Activated CD4-positive, alpha-beta memory T cell treated with anti-CD3 and anti-CD28 coated beads for 36 hours (primary cell): ENCODE measurements at regions not wholly inside any gene's neighbourhood (a gene's known extent, or its start where the extent isn't known, plus 50 kb on each side); places are given as distances from the start of the nearest gene placed in this dataset.

Experiments
- CTCF ChIA-PET: fragments of 350-600 bp; sonication (Branson Sonifier 250); formaldehyde crosslinking; loops from one replicate; lab custom pipeline; 2021; ENCODE audit warnings: antibody characterized with exemption, inconsistent platforms; lab: Charles Lee
- POLR2A ChIA-PET: fragments of 350-600 bp; sonication (Branson Sonifier 250); formaldehyde crosslinking; loops from one replicate; lab custom pipeline; 2021; ENCODE audit warnings: antibody characterized with exemption; lab: Charles Lee
- DNase-seq: peaks from one replicate; pipeline ENCODE4 v3.0.0-alpha.2; 2020
- H3K27ac Mint-ChIP-seq: one replicate; pipeline ENCODE4 v1.8.0; 2021; ENCODE audit warnings: mixed read lengths
- H3K27me3 Mint-ChIP-seq: one replicate; pipeline ENCODE4 v1.8.0; 2021; ENCODE audit warnings: mixed read lengths
- H3K36me3 Mint-ChIP-seq: one replicate; pipeline ENCODE4 v1.8.0; 2021; ENCODE audit warnings: mixed read lengths
- H3K4me1 Mint-ChIP-seq: one replicate; pipeline ENCODE4 v1.8.0; 2021; ENCODE audit warnings: low read depth, mixed read lengths
- H3K4me3 Mint-ChIP-seq: one replicate; pipeline ENCODE4 v1.8.0; 2021; ENCODE audit warnings: mild to moderate bottlenecking, mixed read lengths
- H3K9me3 Mint-ChIP-seq: one replicate; pipeline ENCODE4 v1.8.0; 2021; ENCODE audit warnings: mixed read lengths
- intact Hi-C: fragments of 100-400 bp; cut with micrococcal nuclease; formaldehyde crosslinking; loops from one replicate; pipeline ENCODE4 v1.15.1; 2023

DNA sequence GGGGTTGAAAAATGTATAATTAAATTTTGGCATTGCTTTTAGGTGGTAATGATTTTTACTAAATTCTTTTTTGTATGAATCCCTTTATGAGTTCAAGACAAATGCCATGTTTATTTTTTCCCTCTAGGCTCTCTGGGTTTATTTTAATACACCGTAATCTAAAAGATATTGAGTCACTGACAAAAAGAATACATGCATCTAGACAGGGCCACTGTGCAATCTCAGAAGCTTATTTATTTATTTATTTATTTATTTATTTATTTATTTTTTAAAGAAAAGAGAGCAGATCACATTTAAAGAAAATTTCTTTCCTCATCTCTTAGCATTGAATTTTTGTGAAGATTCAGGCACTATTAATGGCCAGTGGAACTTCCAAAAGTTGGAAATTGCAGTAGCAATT is 283.9 kb upstream of the SLC10A2 start:
- CTCF ChIA-PET = no interaction called here
- no peak overlapping the region for H3K4me3 Mint-ChIP-seq
- DNase-seq = no peak
- intact Hi-C loops = no loop called here
- no peak overlapping the region for H3K27ac Mint-ChIP-seq
- no peaks in the 10 kb centered on the region for H3K4me1 Mint-ChIP-seq
- H3K36me3 Mint-ChIP-seq = no peaks in the 10 kb centered on the region
- peaks cover 18% of the 10 kb centered on the region for H3K9me3 Mint-ChIP-seq
- H3K27me3 Mint-ChIP-seq = peaks cover 1% of the 10 kb centered on the region
- POLR2A ChIA-PET = no interaction called here

- H3K27ac Mint-ChIP-seq = no peak overlapping the region
- H3K9me3 Mint-ChIP-seq = peaks cover 24% of the 10 kb centered on the region
- no peak overlapping the region for H3K4me3 Mint-ChIP-seq
- DNase-seq = no peak
- ChIA-PET POLR2A (no interaction called here), CTCF (no interaction called here)
- H3K36me3 Mint-ChIP-seq = no peaks in the 10 kb centered on the region
- H3K4me1 Mint-ChIP-seq = no peaks in the 10 kb centered on the region
- H3K27me3 Mint-ChIP-seq = peaks cover 1% of the 10 kb centered on the region
- intact Hi-C loops = no loop called here
Measured at GRCh38 chr13:103349211-103349980, 283.2 kb upstream of the SLC10A2 start.

GRCh38 chr13:103335241-103335640 is 269.0 kb upstream of the SLC10A2 start:
- POLR2A ChIA-PET = no interaction called here

GRCh38 chr13:103331924-103332323 is 265.7 kb upstream of the SLC10A2 start:
- POLR2A ChIA-PET = no interaction called here
- Mint-ChIP-seq H3K9me3 (no peaks in the 10 kb centered on the region), H3K4me1 (no peaks in the 10 kb centered on the region), H3K4me3 (no peak overlapping the region), H3K36me3 (no peaks in the 10 kb centered on the region), H3K27me3 (no peaks in the 10 kb centered on the region), H3K27ac (no peak overlapping the region)
- CTCF ChIA-PET = no interaction called here
- intact Hi-C loops = no loop called here
- DNase-seq = no peak

More at GRCh38 chr13:103335241-103335640, 269.0 kb upstream of the SLC10A2 start:
- H3K36me3 Mint-ChIP-seq = no peaks in the 10 kb centered on the region
- no peaks in the 10 kb centered on the region for H3K27me3 Mint-ChIP-seq
- CTCF ChIA-PET = no interaction called here
- intact Hi-C loops = no loop called here
- no peak for DNase-seq
- no peak overlapping the region for H3K27ac Mint-ChIP-seq
- H3K4me1 Mint-ChIP-seq = no peaks in the 10 kb centered on the region
- H3K4me3 Mint-ChIP-seq = no peak overlapping the region
- no peaks in the 10 kb centered on the region for H3K9me3 Mint-ChIP-seq

DNA sequence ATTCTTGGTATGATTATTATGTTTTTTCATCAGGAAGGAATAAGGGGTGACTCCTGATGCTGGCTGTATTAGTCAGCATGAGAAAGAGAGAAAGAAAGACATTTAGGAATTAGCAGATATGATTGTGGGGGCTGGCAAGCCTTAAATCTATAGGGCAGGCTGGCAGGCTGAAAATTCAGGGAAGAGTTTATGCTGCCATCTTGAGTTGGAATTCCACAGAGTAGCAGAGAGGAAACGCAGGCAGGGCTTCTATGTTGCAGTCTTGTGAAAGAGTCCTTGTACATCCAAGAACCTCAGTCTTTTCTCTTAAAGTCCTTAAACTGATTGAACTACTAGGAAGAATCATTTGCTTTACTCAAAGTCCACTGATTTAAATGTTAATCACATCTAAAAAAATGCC is 262.7 kb upstream of the SLC10A2 start:
- POLR2A ChIA-PET = no interaction called here
- Mint-ChIP-seq H3K9me3 (peaks cover 2% of the 10 kb centered on the region), H3K27me3 (no peaks in the 10 kb centered on the region), H3K27ac (no peak overlapping the region), H3K36me3 (no peaks in the 10 kb centered on the region), H3K4me3 (no peak overlapping the region), H3K4me1 (no peaks in the 10 kb centered on the region)
- CTCF ChIA-PET = no interaction called here
- no peak for DNase-seq
- intact Hi-C loops = no loop called here

DNA sequence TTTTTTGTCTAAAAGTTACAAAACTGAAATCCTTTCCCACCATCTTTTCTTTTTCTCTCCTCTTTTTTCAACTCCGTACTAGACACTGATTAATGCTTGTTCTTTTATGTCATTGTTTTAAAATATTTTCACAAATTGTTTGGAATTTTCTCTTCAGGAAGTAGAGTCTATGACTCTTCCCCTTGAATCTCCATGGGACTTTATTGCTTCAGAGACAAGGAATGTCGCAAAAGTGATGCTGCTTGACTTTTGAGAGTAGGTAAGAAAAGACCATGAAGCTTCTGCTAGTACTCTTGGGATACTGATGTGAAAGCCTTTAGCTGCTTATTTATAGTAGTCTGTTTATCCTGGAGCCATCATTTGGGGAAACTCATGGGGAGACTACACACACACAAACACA is 260.1 kb upstream of the SLC10A2 start:
- ChIA-PET CTCF (interaction anchor here (0.5 kb wide), 1 partner anchor 160 kb away, joined by 4 read pairs; no protein-coding TSS in a partner anchor), POLR2A (no interaction called here)
- no peaks in the 10 kb centered on the region for H3K36me3 Mint-ChIP-seq
- H3K9me3 Mint-ChIP-seq = peaks cover 2% of the 10 kb centered on the region
- H3K27me3 Mint-ChIP-seq = no peaks in the 10 kb centered on the region
- H3K27ac Mint-ChIP-seq = no peak overlapping the region
- intact Hi-C loops = no loop called here
- no peak overlapping the region for H3K4me3 Mint-ChIP-seq
- no peaks in the 10 kb centered on the region for H3K4me1 Mint-ChIP-seq
- no peak for DNase-seq

DNA sequence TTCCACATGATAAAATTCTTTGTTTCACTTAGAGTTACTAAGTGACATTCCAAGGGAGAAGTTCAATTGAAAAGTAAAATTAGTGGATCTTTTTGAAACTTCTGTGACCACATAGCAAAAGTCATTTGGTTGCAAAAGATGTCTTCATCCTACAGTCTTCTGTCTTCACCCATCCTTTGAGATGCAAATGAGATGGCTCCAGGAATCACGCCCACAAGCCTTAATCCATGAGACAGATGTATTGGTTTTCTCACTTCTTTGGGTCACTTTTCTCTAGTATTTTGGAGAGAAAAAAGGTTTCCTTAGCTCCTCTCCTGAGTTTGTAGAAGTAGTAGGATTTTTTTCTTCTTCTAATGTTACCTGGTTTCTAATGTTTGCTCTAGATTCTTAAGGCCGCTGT is 259.5 kb upstream of the SLC10A2 start:
- POLR2A ChIA-PET = no interaction called here
- Mint-ChIP-seq H3K4me3 (no peak overlapping the region), H3K27me3 (no peaks in the 10 kb centered on the region), H3K36me3 (no peaks in the 10 kb centered on the region), H3K9me3 (peaks cover 2% of the 10 kb centered on the region), H3K27ac (no peak overlapping the region), H3K4me1 (no peaks in the 10 kb centered on the region)
- CTCF ChIA-PET = no interaction called here
- DNase-seq = no peak
- intact Hi-C loops = no loop called here

GRCh38 chr13:103324641-103325040 is 258.4 kb upstream of the SLC10A2 start:
- H3K4me1 Mint-ChIP-seq = no peaks in the 10 kb centered on the region
- H3K4me3 Mint-ChIP-seq = no peak overlapping the region
- CTCF ChIA-PET = interaction anchor here (0.6 kb wide), 1 partner anchor 308 kb away, joined by 3 read pairs; no protein-coding TSS in a partner anchor
- no peaks in the 10 kb centered on the region for H3K27me3 Mint-ChIP-seq
- POLR2A ChIA-PET = no interaction called here
- intact Hi-C loops = no loop called here
- no peaks in the 10 kb centered on the region for H3K36me3 Mint-ChIP-seq
- peaks cover 2% of the 10 kb centered on the region for H3K9me3 Mint-ChIP-seq
- no peak overlapping the region for H3K27ac Mint-ChIP-seq
- no peak for DNase-seq

DNA sequence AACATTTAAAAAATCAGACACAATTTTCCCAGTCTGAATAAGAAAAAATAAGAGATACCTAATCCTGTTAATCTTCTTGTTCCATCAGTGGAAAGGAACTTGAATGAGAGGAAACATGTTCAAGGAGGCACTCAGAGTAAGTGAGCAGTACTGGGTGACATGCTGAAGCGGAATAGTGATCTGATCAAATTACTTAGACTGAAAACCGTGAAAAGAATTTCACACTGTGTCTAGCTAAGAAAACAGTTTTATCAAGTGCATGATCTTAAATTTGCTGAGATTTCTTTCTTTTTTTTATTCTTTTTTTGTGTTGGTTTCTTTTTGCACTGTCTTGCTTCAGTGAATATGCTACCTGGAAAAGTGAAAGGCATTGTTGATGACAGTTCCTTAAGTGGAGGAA is 249.5 kb upstream of the SLC10A2 start:
- intact Hi-C loops = no loop called here
- Mint-ChIP-seq H3K4me1 (no peaks in the 10 kb centered on the region), H3K4me3 (no peak overlapping the region), H3K9me3 (no peaks in the 10 kb centered on the region), H3K27ac (no peak overlapping the region), H3K27me3 (no peaks in the 10 kb centered on the region), H3K36me3 (no peaks in the 10 kb centered on the region)
- CTCF ChIA-PET = no interaction called here
- POLR2A ChIA-PET = no interaction called here
- no peak for DNase-seq

- POLR2A ChIA-PET = no interaction called here
- H3K27ac Mint-ChIP-seq = no peak overlapping the region
Measured at GRCh38 chr13:103312467-103312866, 246.2 kb upstream of the SLC10A2 start.

GRCh38 chr13:103308667-103309066 is 242.4 kb upstream of the SLC10A2 start:
- ChIA-PET CTCF (no interaction called here), POLR2A (no interaction called here)
- Mint-ChIP-seq H3K27me3 (no peaks in the 10 kb centered on the region), H3K36me3 (no peaks in the 10 kb centered on the region), H3K4me1 (no peaks in the 10 kb centered on the region), H3K9me3 (no peaks in the 10 kb centered on the region), H3K4me3 (no peak overlapping the region), H3K27ac (no peak overlapping the region)
- intact Hi-C loops = no loop called here
- DNase-seq = no peak

More at GRCh38 chr13:103312467-103312866, 246.2 kb upstream of the SLC10A2 start:
- Mint-ChIP-seq H3K36me3 (no peaks in the 10 kb centered on the region), H3K9me3 (no peaks in the 10 kb centered on the region), H3K4me1 (no peaks in the 10 kb centered on the region), H3K4me3 (no peak overlapping the region), H3K27me3 (no peaks in the 10 kb centered on the region)
- intact Hi-C loops = no loop called here
- DNase-seq = no peak
- CTCF ChIA-PET = no interaction called here

DNA sequence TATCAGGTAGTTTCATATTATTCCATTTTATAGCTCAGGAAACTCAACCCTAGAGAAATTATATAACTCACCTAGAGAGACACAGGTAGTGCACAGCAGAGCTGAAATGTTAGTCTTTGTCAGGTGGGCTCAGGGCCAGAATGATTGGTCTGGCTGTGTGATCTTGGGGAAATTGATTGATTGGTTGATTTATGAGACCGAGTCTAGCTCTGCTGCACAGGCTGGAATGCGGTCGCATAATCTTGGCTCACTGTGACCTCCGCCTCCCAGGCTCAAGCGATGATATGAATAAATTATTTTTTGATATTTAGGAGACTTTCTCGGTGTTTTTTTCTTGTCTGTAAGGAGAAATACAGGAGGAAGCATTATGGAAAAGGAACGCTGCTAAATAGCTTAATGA is 239.9 kb upstream of the SLC10A2 start:
- no peak for DNase-seq
- ChIA-PET CTCF (interaction anchor here (0.6 kb wide), 1 partner anchor 222 kb away, joined by 3 read pairs; no protein-coding TSS in a partner anchor), POLR2A (no interaction called here)
- no peaks in the 10 kb centered on the region for H3K36me3 Mint-ChIP-seq
- H3K4me1 Mint-ChIP-seq = no peaks in the 10 kb centered on the region
- no peak overlapping the region for H3K4me3 Mint-ChIP-seq
- H3K27me3 Mint-ChIP-seq = no peaks in the 10 kb centered on the region
- no peak overlapping the region for H3K27ac Mint-ChIP-seq
- H3K9me3 Mint-ChIP-seq = no peaks in the 10 kb centered on the region
- intact Hi-C loops = no loop called here

GRCh38 chr13:103303078-103303651 is 236.9 kb upstream of the SLC10A2 start:
- no peak overlapping the region for H3K4me3 Mint-ChIP-seq
- intact Hi-C loops = no loop called here
- no peak for DNase-seq
- no peak overlapping the region for H3K27ac Mint-ChIP-seq
- CTCF ChIA-PET = interaction anchor here (0.6 kb wide), 1 partner anchor 86 kb away, joined by 3 read pairs; no protein-coding TSS in a partner anchor
- no peaks in the 10 kb centered on the region for H3K4me1 Mint-ChIP-seq
- no peaks in the 10 kb centered on the region for H3K27me3 Mint-ChIP-seq
- H3K36me3 Mint-ChIP-seq = no peaks in the 10 kb centered on the region
- peaks cover 5% of the 10 kb centered on the region for H3K9me3 Mint-ChIP-seq
- POLR2A ChIA-PET = no interaction called here
